ENCODE measurements at regions not wholly inside any gene's neighbourhood (a gene's known extent, or its start where the extent isn't known, plus 50 kb on each side); places are given as distances from the start of the nearest gene placed in this dataset.
"Not testable (repeated sequence)": the region's sequence is repeated elsewhere in the genome, so short reads cannot be mapped to it uniquely, and the experiment has no call there.

GRCh38 chr4:84126061-84126787 lies 372.9 kb downstream of the NKX6-1 start:
- no peak for DNase-seq (ENCODE audit: low spot score)

GRCh38 chr4:84110040-84110439 lies 389.1 kb downstream of the NKX6-1 start:
- DNase-seq (ENCODE audit: low spot score), result no peak

- DNase-seq (ENCODE audit: low spot score), result not testable (repeated sequence)
Observed at GRCh38 chr4:84101653-84102625, 397.2 kb downstream of the NKX6-1 start.

- no peak for DNase-seq (ENCODE audit: low spot score)
Observed at GRCh38 chr4:84100071-84100470, 399.0 kb downstream of the NKX6-1 start.

- DNase-seq (ENCODE audit: low spot score), result no peak
Observed at GRCh38 chr4:84099599-84099998, 399.5 kb downstream of the NKX6-1 start.

GRCh38 chr4:84091266-84091665 lies 407.8 kb downstream of the NKX6-1 start:
- DNase-seq (ENCODE audit: low spot score), result no peak

GRCh38 chr4:84089652-84090437 lies 409.2 kb downstream of the NKX6-1 start:
- no peak for DNase-seq (ENCODE audit: low spot score)

GRCh38 chr4:84085986-84086385 lies 413.1 kb downstream of the NKX6-1 start:
- no peak for DNase-seq (ENCODE audit: low spot score)

GRCh38 chr4:84070289-84070688 lies 428.8 kb downstream of the NKX6-1 start:
- no peak for DNase-seq (ENCODE audit: low spot score)

- no peak for DNase-seq (ENCODE audit: low spot score)
Observed at GRCh38 chr4:84063619-84064018, 435.5 kb downstream of the NKX6-1 start.

GRCh38 chr4:84058201-84058600 lies 440.9 kb downstream of the NKX6-1 start:
- DNase-seq (ENCODE audit: low spot score), result no peak

GRCh38 chr4:84051639-84052038 lies 447.5 kb downstream of the NKX6-1 start:
- no peak for DNase-seq (ENCODE audit: low spot score)

- DNase-seq (ENCODE audit: low spot score), result no peak
Observed at GRCh38 chr4:84051089-84051488, 448.0 kb downstream of the NKX6-1 start.

- peak; percentile 11 for DNase-seq (ENCODE audit: low spot score)
Observed at GRCh38 chr4:84050015-84050414, 449.1 kb downstream of the NKX6-1 start.

GRCh38 chr4:84046551-84046950 lies 452.5 kb downstream of the NKX6-1 start:
- no peak for DNase-seq (ENCODE audit: low spot score)

GRCh38 chr4:84041426-84041825 lies 457.7 kb downstream of the NKX6-1 start:
- DNase-seq (ENCODE audit: low spot score), result no peak

GRCh38 chr4:84035568-84035967 lies 463.5 kb downstream of the NKX6-1 start:
- no peak for DNase-seq (ENCODE audit: low spot score)

- no peak for DNase-seq (ENCODE audit: low spot score)
Observed at GRCh38 chr4:84032372-84032771, 466.7 kb downstream of the NKX6-1 start.

GRCh38 chr4:84031401-84031800 lies 467.7 kb downstream of the NKX6-1 start:
- DNase-seq (ENCODE audit: low spot score), result no peak

- DNase-seq (ENCODE audit: low spot score), result peak; percentile 22
Observed at GRCh38 chr4:84028340-84028739, 470.8 kb downstream of the NKX6-1 start.

GRCh38 chr4:84024405-84024804 lies 474.7 kb downstream of the NKX6-1 start:
- DNase-seq (ENCODE audit: low spot score), result no peak

GRCh38 chr4:84022564-84022963 lies 476.5 kb downstream of the NKX6-1 start:
- no peak for DNase-seq (ENCODE audit: low spot score)

All from HT-29 (cell line).